AG08396 (cell line): ENCODE measurements at regions not wholly inside any gene's neighbourhood (a gene's known extent, or its start where the extent isn't known, plus 50 kb on each side); places are given as distances from the start of the nearest gene placed in this dataset.

Experiments
- DNase-seq: peaks from one replicate; pipeline ENCODE4 v3.0.0; 2012; ENCODE audit warnings: low spot score, mixed read lengths

DNA sequence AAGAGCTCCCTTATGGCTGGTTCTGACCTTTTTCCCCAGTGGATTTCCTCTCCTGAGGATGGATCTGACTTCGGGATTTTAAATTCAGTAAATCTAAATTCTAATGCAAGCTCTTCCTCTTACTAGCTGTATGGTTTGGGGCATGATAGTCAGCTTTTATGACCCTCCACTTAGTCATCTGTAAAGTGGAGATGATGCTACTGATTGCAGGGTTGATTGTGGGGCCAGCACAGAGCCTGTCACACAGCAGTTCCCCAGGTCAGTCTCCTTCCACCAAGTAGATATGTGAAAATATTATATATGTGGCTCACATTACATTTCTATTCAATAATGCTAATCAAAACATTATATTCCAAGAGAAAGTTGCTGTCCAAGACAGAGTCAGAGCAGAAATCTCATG is 141.3 kb upstream of the UBE2E1 start:
- DNase-seq, result no peak

- no peak for DNase-seq
These were observed 140.0 kb upstream of the UBE2E1 start for GRCh38 chr3:23665741-23666140.

DNA sequence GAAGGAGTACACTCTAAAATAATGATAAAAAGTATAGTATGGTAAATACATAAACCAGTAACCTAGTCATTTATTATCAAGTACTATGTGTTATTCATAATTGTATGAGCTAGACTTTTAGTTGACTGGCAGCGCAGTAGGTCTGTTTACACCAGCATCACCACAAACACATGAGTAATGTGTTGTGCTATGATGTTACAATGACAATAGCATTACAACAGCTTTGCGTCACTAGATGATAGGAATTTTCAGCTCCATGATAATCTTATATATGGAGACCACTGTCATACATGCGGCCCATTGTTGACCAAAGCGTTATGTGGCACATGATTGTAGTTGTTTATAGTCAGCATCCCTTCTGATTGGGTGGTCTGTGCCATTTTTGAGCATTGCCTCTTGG is 138.9 kb upstream of the UBE2E1 start:
- no peak for DNase-seq

DNA sequence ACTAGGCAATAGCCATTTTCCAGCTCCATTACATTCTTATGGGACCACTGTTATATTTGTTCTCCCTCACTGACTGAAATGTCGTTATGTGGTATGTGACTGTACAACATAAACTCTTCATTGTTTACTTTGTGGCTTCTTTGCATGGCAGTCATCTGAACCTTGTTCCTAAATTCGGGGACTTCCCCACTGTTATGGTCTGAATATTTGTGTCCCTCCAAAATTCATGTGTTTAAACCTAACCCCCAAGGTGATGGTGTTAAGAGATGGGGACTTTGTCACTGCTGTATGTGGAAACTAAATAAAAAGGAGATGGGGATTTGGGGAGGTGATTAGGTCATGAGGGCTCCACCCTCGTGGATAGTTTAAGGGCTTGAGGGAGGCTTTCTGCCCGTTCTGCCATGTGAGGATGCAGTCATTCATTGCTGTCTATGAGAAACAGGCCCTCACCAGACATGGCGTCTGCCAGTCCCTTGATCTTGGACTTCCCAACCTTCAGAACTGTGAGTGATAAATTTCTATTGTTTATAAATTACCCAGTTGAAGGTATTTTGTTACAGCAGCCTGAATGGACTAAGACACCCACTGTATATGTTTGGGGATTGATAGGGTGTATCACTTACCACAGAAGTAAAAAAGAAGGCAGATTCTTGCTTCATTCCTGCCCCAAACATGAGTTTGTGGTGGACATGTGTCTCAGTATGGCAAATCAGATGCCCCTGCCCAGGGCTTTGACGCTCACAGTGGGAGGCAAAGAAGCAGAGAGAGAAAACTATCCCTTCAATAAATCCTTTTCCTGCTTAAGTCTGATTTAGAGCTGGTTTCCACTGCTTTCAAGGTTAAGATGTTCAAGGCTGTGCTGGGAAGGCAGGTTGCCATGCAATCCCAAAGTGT is 138.0 kb upstream of the UBE2E1 start:
- no peak for DNase-seq

GRCh38 chr3:23668430-23668904 is 137.3 kb upstream of the UBE2E1 start:
- peak; percentile 59 for DNase-seq

- no peak for DNase-seq
These were observed 136.1 kb upstream of the UBE2E1 start for GRCh38 chr3:23669541-23670255.

GRCh38 chr3:23671851-23672589 is 133.7 kb upstream of the UBE2E1 start:
- DNase-seq, result no peak

DNA sequence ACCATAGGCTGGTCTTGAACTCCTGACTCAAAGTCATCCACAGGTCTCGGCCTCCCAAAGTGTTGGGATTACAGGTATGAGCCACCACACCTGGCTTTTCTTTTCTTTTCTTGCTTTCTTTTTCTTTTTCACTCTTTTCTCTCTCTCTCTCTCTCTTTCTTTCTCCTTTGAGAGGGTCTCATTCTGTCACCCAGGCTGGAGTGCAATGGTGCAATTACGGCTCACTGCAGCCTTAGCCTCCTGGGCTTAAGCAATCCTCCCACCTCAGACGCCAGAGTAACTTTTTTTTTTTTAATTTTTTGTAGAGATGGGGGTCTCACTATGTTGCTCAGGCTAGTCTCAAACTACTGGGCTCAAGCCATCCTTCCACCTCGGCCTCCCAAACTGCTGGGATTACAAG is 133.1 kb upstream of the UBE2E1 start:
- no peak for DNase-seq

GRCh38 chr3:23675010-23675409 is 130.7 kb upstream of the UBE2E1 start:
- DNase-seq, result no peak

DNA sequence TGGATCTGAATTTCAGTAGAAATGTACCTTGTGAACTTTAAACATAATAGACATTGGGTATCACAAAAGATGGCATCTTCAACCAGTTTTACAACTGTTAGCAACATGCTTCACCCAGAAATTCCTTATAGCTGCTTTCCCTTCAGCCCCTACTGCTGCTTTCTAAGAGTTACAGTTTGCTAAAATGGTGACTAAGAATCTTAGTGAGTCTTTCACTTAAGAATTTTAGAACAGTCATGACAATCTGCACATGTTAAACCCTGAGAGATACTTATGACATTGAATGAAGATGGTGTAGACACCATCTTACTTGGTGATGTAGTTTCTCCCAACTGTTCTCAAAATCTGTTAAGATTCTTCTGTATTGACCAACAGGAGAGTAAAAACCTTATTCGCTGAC is 129.7 kb upstream of the UBE2E1 start:
- DNase-seq, result peak; percentile 33

DNA sequence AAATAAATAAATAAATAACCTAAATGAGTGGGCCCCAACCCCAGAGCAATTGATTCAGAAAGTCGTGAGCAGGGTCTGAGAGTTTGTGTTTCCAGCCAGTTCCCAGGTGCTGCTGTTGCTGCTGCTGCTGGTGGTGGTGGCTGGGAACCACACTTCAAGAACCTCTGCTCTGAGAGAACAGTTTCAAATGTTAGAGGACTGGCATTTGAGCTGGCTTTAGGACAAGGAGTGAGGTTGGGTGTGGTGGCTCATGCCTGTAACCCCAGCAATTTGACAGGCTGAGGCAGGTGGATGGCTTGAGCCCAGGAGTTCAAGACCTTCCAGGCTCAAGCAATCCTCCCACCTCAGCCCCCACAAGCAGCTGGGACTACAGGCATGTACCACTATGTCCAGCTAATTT is 123.1 kb upstream of the UBE2E1 start:
- DNase-seq, result no peak

DNA sequence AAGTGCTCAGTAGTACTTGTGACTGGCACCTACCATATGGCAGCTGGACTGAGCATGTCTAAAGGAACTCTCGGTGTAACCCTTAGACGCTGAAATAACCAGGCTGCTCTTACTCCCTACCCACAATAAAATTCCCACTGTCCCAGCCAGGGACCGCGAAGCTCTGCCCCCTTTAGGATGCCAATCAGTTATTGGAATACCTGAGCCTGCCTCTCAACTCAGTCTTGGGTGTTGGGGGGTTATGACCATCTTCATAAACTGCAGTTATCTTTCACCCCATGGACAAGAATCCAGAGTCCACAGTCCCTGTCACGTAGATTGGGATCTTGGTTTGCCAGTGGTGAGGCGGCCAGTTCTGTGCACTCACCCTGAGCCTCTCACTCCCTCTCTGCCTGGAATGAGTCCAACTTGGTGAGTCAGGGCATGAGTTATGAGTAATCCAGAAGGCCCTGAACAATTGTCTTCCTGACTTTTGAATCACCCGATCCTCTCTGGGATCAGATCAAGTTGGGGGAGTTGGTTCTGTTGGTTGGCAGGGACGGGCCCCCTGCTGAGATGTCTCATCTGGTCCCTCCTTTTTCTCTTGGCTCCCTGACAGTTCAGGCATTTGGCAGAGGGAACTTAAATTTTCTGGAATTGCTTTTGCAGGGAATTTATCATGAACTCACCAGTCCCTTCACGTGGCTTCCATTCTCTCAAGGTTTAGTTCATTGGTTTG is 120.1 kb upstream of the UBE2E1 start:
- DNase-seq, result peak; percentile 88

- no peak for DNase-seq
These were observed 119.2 kb upstream of the UBE2E1 start for GRCh38 chr3:23686519-23686918.

DNA sequence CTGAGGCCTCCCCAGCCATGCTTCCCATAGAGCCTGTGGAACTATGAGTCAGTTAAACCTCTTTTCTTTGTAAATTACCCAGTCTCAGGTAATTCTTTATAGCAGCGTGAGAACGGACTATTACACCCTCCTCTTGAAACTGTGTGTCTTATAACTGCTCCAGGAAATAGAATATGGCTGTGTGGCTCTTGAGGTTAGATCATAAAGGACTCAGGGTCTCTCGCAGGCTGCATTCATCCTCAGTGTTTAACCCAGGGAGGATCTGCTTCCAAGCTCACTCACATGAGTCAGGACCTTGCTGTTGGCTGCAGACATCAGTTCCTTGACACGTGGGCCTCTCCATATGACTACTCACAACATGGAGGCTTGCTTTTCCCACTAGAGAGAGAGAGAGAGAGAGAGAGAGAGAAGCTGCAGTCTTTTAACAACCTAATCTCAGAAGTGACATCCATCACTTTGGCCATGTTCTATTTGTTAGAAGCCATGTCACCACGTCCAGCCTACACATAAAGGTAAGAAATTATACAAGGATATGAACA is 114.3 kb upstream of the UBE2E1 start:
- DNase-seq, result no peak

DNA sequence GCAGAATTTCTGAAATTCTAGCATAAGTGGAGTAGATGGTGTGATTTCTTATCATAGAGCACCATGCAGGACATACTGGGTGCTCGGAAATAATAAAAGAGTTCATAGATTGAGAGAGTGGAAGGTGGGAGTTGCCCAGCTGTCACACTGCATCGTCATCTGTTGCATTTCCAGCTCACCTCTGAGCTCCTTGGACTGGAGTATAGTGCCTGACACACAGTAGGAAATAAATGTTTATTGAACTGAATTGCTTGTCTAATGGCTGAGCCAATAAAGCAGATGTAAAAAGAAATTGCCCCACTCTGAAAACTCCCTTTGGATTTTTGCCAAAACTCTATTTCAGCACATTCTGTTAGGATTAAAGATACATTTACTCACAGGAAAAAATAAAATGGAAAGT is 108.9 kb upstream of the UBE2E1 start:
- no peak for DNase-seq

DNA sequence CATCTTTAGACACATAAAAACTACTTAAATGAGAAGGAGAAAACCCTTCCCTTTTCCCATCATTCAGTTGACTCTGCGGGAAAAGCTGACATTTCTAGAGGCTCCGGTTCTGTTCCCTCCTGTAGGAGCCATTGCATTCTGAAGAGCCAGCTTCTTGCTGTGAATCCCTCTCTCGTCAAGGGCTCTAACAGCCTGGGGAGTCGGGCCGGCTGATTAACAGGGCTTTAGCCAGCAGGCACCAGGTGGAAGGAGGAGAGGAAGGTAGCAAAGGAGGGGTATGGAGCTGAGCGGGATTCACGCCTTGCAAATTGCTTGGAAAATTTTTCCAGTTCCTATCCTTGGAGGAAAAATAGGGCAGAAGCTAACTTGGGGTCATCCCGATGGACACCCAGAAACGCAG is 108.3 kb upstream of the UBE2E1 start:
- DNase-seq, result no peak

- DNase-seq, result no peak
These were observed 107.0 kb upstream of the UBE2E1 start for GRCh38 chr3:23698652-23699313.

- DNase-seq, result no peak
These were observed 105.1 kb upstream of the UBE2E1 start for GRCh38 chr3:23700616-23701015.

- no peak for DNase-seq
These were observed 103.8 kb upstream of the UBE2E1 start for GRCh38 chr3:23701716-23702597.

DNA sequence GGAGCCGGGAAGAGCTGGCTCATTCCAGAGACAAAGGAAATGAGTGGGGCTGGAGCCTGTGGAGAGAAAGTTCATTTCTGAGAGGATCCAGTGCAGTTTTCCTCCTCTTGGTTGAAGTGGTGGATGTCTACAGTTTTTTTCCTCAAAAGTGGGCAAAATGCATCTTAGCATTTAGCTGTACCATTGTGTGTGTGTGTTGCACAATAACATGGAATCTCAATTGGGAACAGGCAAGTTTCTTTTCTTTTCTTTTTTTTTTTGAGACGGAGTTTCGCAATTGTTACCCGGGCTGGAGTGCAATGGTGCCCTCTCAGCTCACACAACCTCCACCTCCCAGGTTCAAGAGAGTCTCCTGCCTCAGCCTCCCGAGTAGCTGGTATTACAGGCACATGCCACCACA is 101.5 kb upstream of the UBE2E1 start:
- DNase-seq, result no peak
